ENCODE measurements at regions not wholly inside any gene's neighbourhood (a gene's known extent, or its start where the extent isn't known, plus 50 kb on each side); places are given as distances from the start of the nearest gene placed in this dataset.
A peak's percentile ranks its signal among the peaks of the same experiment; 100 is the strongest.

- TF ChIP-seq, protein P1, sequence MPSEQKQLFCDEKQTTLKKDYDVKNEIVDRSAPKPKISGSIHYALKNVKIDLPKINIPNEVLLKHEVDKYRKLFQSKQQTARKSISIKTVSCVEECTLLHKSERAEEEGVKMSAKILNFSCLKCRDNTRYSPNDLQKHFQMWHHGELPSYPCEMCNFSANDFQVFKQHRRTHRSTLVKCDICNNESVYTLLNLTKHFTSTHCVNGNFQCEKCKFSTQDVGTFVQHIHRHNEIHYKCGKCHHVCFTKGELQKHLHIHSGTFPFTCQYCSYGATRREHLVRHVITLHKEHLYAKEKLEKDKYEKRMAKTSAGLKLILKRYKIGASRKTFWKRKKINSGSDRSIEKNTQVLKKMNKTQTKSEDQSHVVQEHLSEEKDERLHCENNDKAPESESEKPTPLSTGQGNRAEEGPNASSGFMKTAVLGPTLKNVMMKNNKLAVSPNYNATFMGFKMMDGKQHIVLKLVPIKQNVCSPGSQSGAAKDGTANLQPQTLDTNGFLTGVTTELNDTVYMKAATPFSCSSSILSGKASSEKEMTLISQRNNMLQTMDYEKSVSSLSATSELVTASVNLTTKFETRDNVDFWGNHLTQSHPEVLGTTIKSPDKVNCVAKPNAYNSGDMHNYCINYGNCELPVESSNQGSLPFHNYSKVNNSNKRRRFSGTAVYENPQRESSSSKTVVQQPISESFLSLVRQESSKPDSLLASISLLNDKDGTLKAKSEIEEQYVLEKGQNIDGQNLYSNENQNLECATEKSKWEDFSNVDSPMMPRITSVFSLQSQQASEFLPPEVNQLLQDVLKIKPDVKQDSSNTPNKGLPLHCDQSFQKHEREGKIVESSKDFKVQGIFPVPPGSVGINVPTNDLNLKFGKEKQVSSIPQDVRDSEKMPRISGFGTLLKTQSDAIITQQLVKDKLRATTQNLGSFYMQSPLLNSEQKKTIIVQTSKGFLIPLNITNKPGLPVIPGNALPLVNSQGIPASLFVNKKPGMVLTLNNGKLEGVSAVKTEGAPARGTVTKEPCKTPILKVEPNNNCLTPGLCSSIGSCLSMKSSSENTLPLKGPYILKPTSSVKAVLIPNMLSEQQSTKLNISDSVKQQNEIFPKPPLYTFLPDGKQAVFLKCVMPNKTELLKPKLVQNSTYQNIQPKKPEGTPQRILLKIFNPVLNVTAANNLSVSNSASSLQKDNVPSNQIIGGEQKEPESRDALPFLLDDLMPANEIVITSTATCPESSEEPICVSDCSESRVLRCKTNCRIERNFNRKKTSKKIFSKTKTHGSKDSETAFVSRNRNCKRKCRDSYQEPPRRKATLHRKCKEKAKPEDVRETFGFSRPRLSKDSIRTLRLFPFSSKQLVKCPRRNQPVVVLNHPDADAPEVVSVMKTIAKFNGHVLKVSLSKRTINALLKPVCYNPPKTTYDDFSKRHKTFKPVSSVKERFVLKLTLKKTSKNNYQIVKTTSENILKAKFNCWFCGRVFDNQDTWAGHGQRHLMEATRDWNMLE (tag by site-specific recombination; conservative IDR thresholded peaks at IDR 0.05; ENCODE audit: low read depth) = peak; percentile 51
- TF ChIP-seq, protein P2, sequence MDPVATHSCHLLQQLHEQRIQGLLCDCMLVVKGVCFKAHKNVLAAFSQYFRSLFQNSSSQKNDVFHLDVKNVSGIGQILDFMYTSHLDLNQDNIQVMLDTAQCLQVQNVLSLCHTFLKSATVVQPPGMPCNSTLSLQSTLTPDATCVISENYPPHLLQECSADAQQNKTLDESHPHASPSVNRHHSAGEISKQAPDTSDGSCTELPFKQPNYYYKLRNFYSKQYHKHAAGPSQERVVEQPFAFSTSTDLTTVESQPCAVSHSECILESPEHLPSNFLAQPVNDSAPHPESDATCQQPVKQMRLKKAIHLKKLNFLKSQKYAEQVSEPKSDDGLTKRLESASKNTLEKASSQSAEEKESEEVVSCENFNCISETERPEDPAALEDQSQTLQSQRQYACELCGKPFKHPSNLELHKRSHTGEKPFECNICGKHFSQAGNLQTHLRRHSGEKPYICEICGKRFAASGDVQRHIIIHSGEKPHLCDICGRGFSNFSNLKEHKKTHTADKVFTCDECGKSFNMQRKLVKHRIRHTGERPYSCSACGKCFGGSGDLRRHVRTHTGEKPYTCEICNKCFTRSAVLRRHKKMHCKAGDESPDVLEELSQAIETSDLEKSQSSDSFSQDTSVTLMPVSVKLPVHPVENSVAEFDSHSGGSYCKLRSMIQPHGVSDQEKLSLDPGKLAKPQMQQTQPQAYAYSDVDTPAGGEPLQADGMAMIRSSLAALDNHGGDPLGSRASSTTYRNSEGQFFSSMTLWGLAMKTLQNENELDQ (tag by site-specific recombination; IDR thresholded peaks at IDR 0.05; ENCODE audit: low read depth) = no peak
- TF ChIP-seq, protein P3, sequence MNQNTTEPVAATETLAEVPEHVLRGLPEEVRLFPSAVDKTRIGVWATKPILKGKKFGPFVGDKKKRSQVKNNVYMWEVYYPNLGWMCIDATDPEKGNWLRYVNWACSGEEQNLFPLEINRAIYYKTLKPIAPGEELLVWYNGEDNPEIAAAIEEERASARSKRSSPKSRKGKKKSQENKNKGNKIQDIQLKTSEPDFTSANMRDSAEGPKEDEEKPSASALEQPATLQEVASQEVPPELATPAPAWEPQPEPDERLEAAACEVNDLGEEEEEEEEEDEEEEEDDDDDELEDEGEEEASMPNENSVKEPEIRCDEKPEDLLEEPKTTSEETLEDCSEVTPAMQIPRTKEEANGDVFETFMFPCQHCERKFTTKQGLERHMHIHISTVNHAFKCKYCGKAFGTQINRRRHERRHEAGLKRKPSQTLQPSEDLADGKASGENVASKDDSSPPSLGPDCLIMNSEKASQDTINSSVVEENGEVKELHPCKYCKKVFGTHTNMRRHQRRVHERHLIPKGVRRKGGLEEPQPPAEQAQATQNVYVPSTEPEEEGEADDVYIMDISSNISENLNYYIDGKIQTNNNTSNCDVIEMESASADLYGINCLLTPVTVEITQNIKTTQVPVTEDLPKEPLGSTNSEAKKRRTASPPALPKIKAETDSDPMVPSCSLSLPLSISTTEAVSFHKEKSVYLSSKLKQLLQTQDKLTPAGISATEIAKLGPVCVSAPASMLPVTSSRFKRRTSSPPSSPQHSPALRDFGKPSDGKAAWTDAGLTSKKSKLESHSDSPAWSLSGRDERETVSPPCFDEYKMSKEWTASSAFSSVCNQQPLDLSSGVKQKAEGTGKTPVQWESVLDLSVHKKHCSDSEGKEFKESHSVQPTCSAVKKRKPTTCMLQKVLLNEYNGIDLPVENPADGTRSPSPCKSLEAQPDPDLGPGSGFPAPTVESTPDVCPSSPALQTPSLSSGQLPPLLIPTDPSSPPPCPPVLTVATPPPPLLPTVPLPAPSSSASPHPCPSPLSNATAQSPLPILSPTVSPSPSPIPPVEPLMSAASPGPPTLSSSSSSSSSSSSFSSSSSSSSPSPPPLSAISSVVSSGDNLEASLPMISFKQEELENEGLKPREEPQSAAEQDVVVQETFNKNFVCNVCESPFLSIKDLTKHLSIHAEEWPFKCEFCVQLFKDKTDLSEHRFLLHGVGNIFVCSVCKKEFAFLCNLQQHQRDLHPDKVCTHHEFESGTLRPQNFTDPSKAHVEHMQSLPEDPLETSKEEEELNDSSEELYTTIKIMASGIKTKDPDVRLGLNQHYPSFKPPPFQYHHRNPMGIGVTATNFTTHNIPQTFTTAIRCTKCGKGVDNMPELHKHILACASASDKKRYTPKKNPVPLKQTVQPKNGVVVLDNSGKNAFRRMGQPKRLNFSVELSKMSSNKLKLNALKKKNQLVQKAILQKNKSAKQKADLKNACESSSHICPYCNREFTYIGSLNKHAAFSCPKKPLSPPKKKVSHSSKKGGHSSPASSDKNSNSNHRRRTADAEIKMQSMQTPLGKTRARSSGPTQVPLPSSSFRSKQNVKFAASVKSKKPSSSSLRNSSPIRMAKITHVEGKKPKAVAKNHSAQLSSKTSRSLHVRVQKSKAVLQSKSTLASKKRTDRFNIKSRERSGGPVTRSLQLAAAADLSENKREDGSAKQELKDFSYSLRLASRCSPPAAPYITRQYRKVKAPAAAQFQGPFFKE (tag by site-specific recombination; IDR thresholded peaks at IDR 0.05; ENCODE audit: borderline replicate concordance) = no peak
- no peak for TF ChIP-seq ZNF510 (tag by site-specific recombination; IDR thresholded peaks at IDR 0.05; ENCODE audit: insufficient replicate concordance)
- TF ChIP-seq ZBTB48 (tag by site-specific recombination; IDR thresholded peaks at IDR 0.05) = peak; percentile 55; the same call in 1 of the 2 replicates
- no peak for TF ChIP-seq TRIM28 (IDR thresholded peaks at IDR 0.05; ENCODE audit: borderline replicate concordance, low read length)
- TF ChIP-seq, protein P4, sequence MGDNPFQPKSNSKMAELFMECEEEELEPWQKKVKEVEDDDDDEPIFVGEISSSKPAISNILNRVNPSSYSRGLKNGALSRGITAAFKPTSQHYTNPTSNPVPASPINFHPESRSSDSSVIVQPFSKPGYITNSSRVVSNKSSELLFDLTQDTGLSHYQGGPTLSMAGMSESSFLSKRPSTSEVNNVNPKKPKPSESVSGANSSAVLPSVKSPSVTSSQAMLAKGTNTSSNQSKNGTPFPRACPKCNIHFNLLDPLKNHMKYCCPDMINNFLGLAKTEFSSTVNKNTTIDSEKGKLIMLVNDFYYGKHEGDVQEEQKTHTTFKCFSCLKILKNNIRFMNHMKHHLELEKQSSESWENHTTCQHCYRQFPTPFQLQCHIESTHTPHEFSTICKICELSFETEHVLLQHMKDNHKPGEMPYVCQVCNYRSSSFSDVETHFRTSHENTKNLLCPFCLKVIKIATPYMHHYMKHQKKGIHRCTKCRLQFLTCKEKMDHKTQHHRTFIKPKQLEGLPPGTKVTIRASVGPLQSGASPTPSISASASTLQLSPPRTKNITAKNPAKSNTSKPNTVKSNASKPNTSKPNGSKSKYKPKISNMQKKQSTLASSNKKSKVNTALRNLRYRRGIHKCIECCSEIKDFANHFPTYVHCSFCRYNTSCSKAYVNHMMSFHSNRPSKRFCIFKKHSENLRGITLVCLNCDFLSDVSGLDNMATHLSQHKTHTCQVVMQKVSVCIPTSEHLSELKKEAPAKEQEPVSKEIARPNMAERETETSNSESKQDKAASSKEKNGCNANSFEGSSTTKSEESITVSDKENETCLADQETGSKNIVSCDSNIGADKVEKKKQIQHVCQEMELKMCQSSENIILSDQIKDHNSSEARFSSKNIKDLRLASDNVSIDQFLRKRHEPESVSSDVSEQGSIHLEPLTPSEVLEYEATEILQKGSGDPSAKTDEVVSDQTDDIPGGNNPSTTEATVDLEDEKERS (tag by site-specific recombination; IDR thresholded peaks at IDR 0.05) = no peak
- no peak for TF ChIP-seq ZNF658 (tag by site-specific recombination; IDR thresholded peaks at IDR 0.05)
- TF ChIP-seq ZNF335 (tag by site-specific recombination; conservative IDR thresholded peaks at IDR 0.05) = peak; percentile 67
- TF ChIP-seq ZNF394 (tag by site-specific recombination; IDR thresholded peaks at IDR 0.05; ENCODE audit: borderline replicate concordance) = no peak
- TF ChIP-seq, protein P5, sequence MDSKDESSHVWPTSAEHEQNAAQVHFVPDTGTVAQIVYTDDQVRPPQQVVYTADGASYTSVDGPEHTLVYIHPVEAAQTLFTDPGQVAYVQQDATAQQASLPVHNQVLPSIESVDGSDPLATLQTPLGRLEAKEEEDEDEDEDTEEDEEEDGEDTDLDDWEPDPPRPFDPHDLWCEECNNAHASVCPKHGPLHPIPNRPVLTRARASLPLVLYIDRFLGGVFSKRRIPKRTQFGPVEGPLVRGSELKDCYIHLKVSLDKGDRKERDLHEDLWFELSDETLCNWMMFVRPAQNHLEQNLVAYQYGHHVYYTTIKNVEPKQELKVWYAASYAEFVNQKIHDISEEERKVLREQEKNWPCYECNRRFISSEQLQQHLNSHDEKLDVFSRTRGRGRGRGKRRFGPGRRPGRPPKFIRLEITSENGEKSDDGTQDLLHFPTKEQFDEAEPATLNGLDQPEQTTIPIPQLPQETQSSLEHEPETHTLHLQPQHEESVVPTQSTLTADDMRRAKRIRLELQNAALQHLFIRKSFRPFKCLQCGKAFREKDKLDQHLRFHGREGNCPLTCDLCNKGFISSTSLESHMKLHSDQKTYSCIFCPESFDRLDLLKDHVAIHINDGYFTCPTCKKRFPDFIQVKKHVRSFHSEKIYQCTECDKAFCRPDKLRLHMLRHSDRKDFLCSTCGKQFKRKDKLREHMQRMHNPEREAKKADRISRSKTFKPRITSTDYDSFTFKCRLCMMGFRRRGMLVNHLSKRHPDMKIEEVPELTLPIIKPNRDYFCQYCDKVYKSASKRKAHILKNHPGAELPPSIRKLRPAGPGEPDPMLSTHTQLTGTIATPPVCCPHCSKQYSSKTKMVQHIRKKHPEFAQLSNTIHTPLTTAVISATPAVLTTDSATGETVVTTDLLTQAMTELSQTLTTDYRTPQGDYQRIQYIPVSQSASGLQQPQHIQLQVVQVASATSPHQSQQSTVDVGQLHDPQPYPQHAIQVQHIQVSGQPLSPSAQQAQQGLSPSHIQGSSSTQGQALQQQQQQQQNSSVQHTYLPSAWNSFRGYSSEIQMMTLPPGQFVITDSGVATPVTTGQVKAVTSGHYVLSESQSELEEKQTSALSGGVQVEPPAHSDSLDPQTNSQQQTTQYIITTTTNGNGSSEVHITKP (tag by site-specific recombination; IDR thresholded peaks at IDR 0.05) = peak; percentile 57
- no peak for TF ChIP-seq ZNF423 (tag by site-specific recombination; IDR thresholded peaks at IDR 0.05)
- no peak for TF ChIP-seq BCL11B (tag by site-specific recombination; IDR thresholded peaks at IDR 0.05; ENCODE audit: low read depth)
- TF ChIP-seq HOXA7 (CRISPR knock-in tag; IDR thresholded peaks at IDR 0.05; ENCODE audit: borderline replicate concordance) = no peak
- TF ChIP-seq, protein P6, sequence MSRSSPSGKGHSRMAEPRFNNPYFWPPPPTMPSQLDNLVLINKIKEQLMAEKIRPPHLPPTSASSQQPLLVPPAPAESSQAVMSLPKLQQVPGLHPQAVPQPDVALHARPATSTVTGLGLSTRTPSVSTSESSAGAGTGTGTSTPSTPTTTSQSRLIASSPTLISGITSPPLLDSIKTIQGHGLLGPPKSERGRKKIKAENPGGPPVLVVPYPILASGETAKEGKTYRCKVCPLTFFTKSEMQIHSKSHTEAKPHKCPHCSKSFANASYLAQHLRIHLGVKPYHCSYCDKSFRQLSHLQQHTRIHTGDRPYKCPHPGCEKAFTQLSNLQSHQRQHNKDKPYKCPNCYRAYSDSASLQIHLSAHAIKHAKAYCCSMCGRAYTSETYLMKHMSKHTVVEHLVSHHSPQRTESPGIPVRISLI (tag by site-specific recombination; IDR thresholded peaks at IDR 0.05) = peak; percentile 100
These were observed 52.7 kb upstream of the ATP5PO start (continued) for GRCh38 chr21:33968080-33968994.
